H1 (cell line): ENCODE measurements at regions not wholly inside any gene's neighbourhood (a gene's known extent, or its start where the extent isn't known, plus 50 kb on each side); places are given as distances from the start of the nearest gene placed in this dataset.

ENCODE experiments used
- CTCF ChIA-PET: fragments of 300-600 bp; sonication (Branson Sonifier 250); formaldehyde crosslinking; loops from one replicate; lab custom pipeline; 2021; ENCODE audit not compliant: partially characterized antibody; lab: Charles Lee
- POLR2A ChIA-PET: fragments of 300-600 bp; sonication (Branson Sonifier 250); formaldehyde crosslinking; loops from one replicate; lab custom pipeline; 2021; ENCODE audit warnings: inconsistent platforms; ENCODE audit not compliant: partially characterized antibody; lab: Charles Lee
- DNase-seq, 2 experiments: peaks; one replicate each; pipeline versions ENCODE4 v3.0.0 to v3.0.0-alpha.2; 2010 to 2022; ENCODE audit warnings: low spot score in 2 of 2, low read depth in 1 of 2, mixed read lengths in 1 of 2
- FAIRE-seq: peaks from 2 replicates; lab custom pipeline; 2011; peaks lifted over from hg19 to GRCh38; lab: Jason Lieb, UNC
- H2AFZ ChIP-seq: 2 replicates; pipeline ENCODE4 v1.8.1; 2012; ENCODE audit warnings: low read length, inconsistent platforms
- H2AK5ac ChIP-seq: 2 replicates; pipeline ENCODE4 v1.6.1; 2013; ENCODE audit warnings: low read depth, low read length
- H2BK120ac ChIP-seq: replicated peaks from 2 replicates; pipeline ENCODE3; 2013; ENCODE audit warnings: low read depth, low read length, inconsistent platforms
- H2BK12ac ChIP-seq: 2 replicates; pipeline ENCODE4 v1.6.1; 2013; ENCODE audit warnings: low read depth, low read length
- H2BK15ac ChIP-seq: 2 replicates; pipeline ENCODE4 v1.6.1; 2013; ENCODE audit warnings: low read length
- H2BK20ac ChIP-seq: 2 replicates; pipeline ENCODE4 v1.6.1; 2013; ENCODE audit warnings: low read length
- H2BK5ac ChIP-seq: 2 replicates; pipeline ENCODE4 v1.6.1; 2013; ENCODE audit warnings: low read depth, low read length
- H3K14ac ChIP-seq: 2 replicates; pipeline ENCODE4 v1.6.1; 2013; ENCODE audit warnings: inconsistent platforms; ENCODE audit not compliant: insufficient read length
- H3K18ac ChIP-seq: 2 replicates; pipeline ENCODE4 v1.6.1; 2013; ENCODE audit warnings: low read length; ENCODE audit errors: extremely low read depth
- H3K23ac ChIP-seq: 2 replicates; pipeline ENCODE4 v1.6.1; 2013; ENCODE audit warnings: inconsistent platforms; ENCODE audit not compliant: insufficient read length
- H3K23me2 ChIP-seq: 2 replicates; pipeline ENCODE4 v1.6.1; 2013; ENCODE audit warnings: low read depth, low read length
- H3K27ac ChIP-seq: 2 replicates; pipeline ENCODE4 v1.6.1; 2011; ENCODE audit warnings: low read depth, low read length, inconsistent platforms
- H3K27me3 ChIP-seq, 4 experiments: replicated peaks in 1 of 4; 1 replicate in 1 of 4; 2 replicates in 3 of 4; pipeline versions ENCODE4 v1.6.1 to v1.8.1; 2011 to 2013; ENCODE audit warnings: low read length in 3 of 4, mild to moderate bottlenecking in 3 of 4, inconsistent platforms in 2 of 4, mixed read lengths in 2 of 4, moderate library complexity in 1 of 4; ENCODE audit not compliant: control insufficient read depth in 3 of 4, insufficient read depth in 3 of 4; ENCODE audit errors: extremely low read depth in 1 of 4
- H3K36me3 ChIP-seq, 4 experiments: 2 replicates each; pipeline versions ENCODE4 v1.6.1 to v1.8.1; 2011 to 2013; ENCODE audit warnings: mild to moderate bottlenecking in 4 of 4, low read length in 3 of 4, moderate library complexity in 2 of 4, control low read depth in 1 of 4, inconsistent platforms in 1 of 4; ENCODE audit not compliant: insufficient read depth in 4 of 4, control insufficient read depth in 2 of 4
- H3K4ac ChIP-seq: replicated peaks from 2 replicates; pipeline ENCODE3; 2013; ENCODE audit warnings: low read length, low read depth, mixed read lengths, inconsistent platforms; ENCODE audit not compliant: insufficient read length
- H3K4me1 ChIP-seq, 4 experiments: replicated peaks in 1 of 4; 1 replicate in 1 of 4; 2 replicates in 3 of 4; pipeline versions ENCODE4 v1.6.1 to v1.8.1; 2011 to 2013; ENCODE audit warnings: low read length in 3 of 4, inconsistent platforms in 2 of 4, mixed read lengths in 1 of 4; ENCODE audit not compliant: insufficient read depth in 4 of 4, control insufficient read depth in 3 of 4
- H3K4me2 ChIP-seq, 2 experiments: 2 replicates each; pipeline versions ENCODE4 v1.6.1 to v1.8.1; 2011 to 2013; ENCODE audit warnings: low read depth in 2 of 2, low read length in 2 of 2, control low read depth in 1 of 2, inconsistent platforms in 1 of 2, mild to moderate bottlenecking in 1 of 2; ENCODE audit not compliant: insufficient read depth in 1 of 2
- H3K4me3 ChIP-seq, 4 experiments: fragments of 200-600, 300-600 bp in 1 of 4; sonication (generic), shearing (Covaris generic), sonication (Bioruptor Twin) in 1 of 4; 2 replicates each; pipeline versions ENCODE4 v1.5.1 to v1.8.1; 2011 to 2016; ENCODE audit warnings: low read length in 4 of 4, low read depth in 3 of 4, control low read depth in 2 of 4, inconsistent platforms in 2 of 4, mild to moderate bottlenecking in 2 of 4, mixed read lengths in 1 of 4, moderate library complexity in 1 of 4; ENCODE audit not compliant: insufficient read depth in 2 of 4; ENCODE audit errors: extremely low read depth in 1 of 4
- H3K56ac ChIP-seq: replicated peaks from 2 replicates; pipeline ENCODE3; 2013; ENCODE audit warnings: low read depth, mild to moderate bottlenecking, mixed read lengths, low read length, inconsistent platforms; ENCODE audit not compliant: insufficient read length
- H3K79me1 ChIP-seq: 2 replicates; pipeline ENCODE4 v1.6.1; 2013; ENCODE audit warnings: low read depth, low read length, control low read depth
- H3K79me2 ChIP-seq, 2 experiments: 2 replicates each; pipeline versions ENCODE4 v1.6.1 to v1.8.1; 2012 to 2013; ENCODE audit warnings: low read length in 2 of 2, mild to moderate bottlenecking in 2 of 2, inconsistent platforms in 1 of 2; ENCODE audit not compliant: insufficient read depth in 2 of 2, control insufficient read depth in 1 of 2
- H3K9ac ChIP-seq, 4 experiments: replicated peaks in 1 of 4; 1 replicate in 1 of 4; 2 replicates in 3 of 4; pipeline versions ENCODE4 v1.6.1 to v1.8.1; 2011 to 2013; ENCODE audit warnings: low read depth in 3 of 4, low read length in 3 of 4, control low read depth in 2 of 4, mild to moderate bottlenecking in 2 of 4, moderate library complexity in 2 of 4, inconsistent platforms in 1 of 4; ENCODE audit errors: extremely low read depth in 1 of 4
- H3K9me3 ChIP-seq, 2 experiments: 2 replicates each; pipeline versions ENCODE4 v1.6.1 to v1.8.1; 2012 to 2013; ENCODE audit warnings: mild to moderate bottlenecking in 2 of 2, moderate library complexity in 2 of 2, control low read depth in 1 of 2, inconsistent platforms in 1 of 2, low read depth in 1 of 2, low read length in 1 of 2, mixed read lengths in 1 of 2; ENCODE audit not compliant: insufficient read depth in 2 of 2
- H4K20me1 ChIP-seq, 2 experiments: replicated peaks in 1 of 2; 2 replicates each; pipeline versions ENCODE3 to v1.8.1; 2011 to 2013; ENCODE audit warnings: inconsistent platforms in 2 of 2, low read length in 2 of 2, mild to moderate bottlenecking in 1 of 2; ENCODE audit not compliant: insufficient read depth in 2 of 2, control insufficient read depth in 1 of 2
- H4K5ac ChIP-seq: 2 replicates; pipeline ENCODE4 v1.6.1; 2013; ENCODE audit warnings: low read length, low read depth, mixed read lengths, inconsistent platforms; ENCODE audit not compliant: insufficient read length
- H4K8ac ChIP-seq: 2 replicates; pipeline ENCODE4 v1.8.0; 2013; ENCODE audit warnings: mild to moderate bottlenecking, moderate library complexity, low read length, inconsistent platforms; ENCODE audit not compliant: insufficient read depth; ENCODE audit errors: extremely low read depth
- H4K91ac ChIP-seq: replicated peaks from 2 replicates; pipeline ENCODE3; 2013; ENCODE audit warnings: low read length, mixed read lengths, inconsistent platforms; ENCODE audit not compliant: insufficient read length
- CBX8 ChIP-seq: fragments of 300-800, 300-1000 bp; sonication (generic); IDR thresholded peaks from 2 replicates; pipeline ENCODE4 v1.7.1; 2016; ENCODE audit warnings: low read depth, low read length, borderline replicate concordance
- GABPA ChIP-seq: IDR thresholded peaks from 2 replicates; pipeline ENCODE4 v1.6.1; 2011; ENCODE audit warnings: mild to moderate bottlenecking, low read length, moderate library complexity, borderline replicate concordance; ENCODE audit not compliant: insufficient read depth
- POLR2AphosphoS5 ChIP-seq: IDR thresholded peaks from 2 replicates; pipeline ENCODE4 v1.6.1; 2011; ENCODE audit warnings: low read depth, low read length
- TAF1 ChIP-seq: IDR thresholded peaks from 2 replicates; pipeline ENCODE4 v1.6.1; 2011; ENCODE audit warnings: mild to moderate bottlenecking, low read depth, low read length
- WGBS, 2 experiments: shearing (Covaris generic) in 1 of 2; methylation state at CpG; one replicate each; pipeline versions ENCODE4 v1.1.6 to v1.1.7; 2013 to 2015; ENCODE audit warnings: low lambda C conversion rate in 2 of 2, mixed read lengths in 2 of 2, inconsistent platforms in 1 of 2, low coverage in 1 of 2, missing lambda C conversion rate in 1 of 2; ENCODE audit not compliant: insufficient replicate concordance in 2 of 2, insufficient coverage in 1 of 2, insufficient read length in 1 of 2; ENCODE audit errors: extremely low coverage in 1 of 2, missing lambda C conversion rate in 1 of 2; 5-methylcytosine and 5-hydroxymethylcytosine counted together

GRCh38 chr2:90209806-90210205 lies 1518.3 kb downstream of the RPIA start:
- H2BK5ac ChIP-seq: no peak overlapping the region
- H2BK15ac ChIP-seq: no peak overlapping the region
- no peak for DNase-seq
- 87% methylated on average over 4 of the region's 4 CpGs; no CpG with 5 or more reads in 1 of the 2 experiments for WGBS, 2 experiments
- no peaks in the 10 kb centered on the region for H3K9me3 ChIP-seq
- H2AFZ ChIP-seq: no peak overlapping the region
- H3K23ac ChIP-seq: no peak overlapping the region
- no peak overlapping the region for H4K8ac ChIP-seq
- FAIRE-seq: no peak
- no peak overlapping the region for H2AK5ac ChIP-seq
- H3K9ac ChIP-seq: no peak overlapping the region
- H2BK12ac ChIP-seq: no peak overlapping the region
- H4K5ac ChIP-seq: no peak overlapping the region
- H3K36me3 ChIP-seq: no peaks in the 10 kb centered on the region
- H4K91ac ChIP-seq: no peak overlapping the region
- no peak overlapping the region for H3K27ac ChIP-seq
- ChIA-PET CTCF (no interaction called here), POLR2A (no interaction called here)
- H3K18ac ChIP-seq: no peak overlapping the region
- peaks cover 0 to 4% (median 3%) of the 10 kb centered on the region in 4 experiments; a peak in 3 of 7 replicates for H3K4me1 ChIP-seq
- no peaks in the 10 kb centered on the region for H3K79me2 ChIP-seq
- no peak overlapping the region for H2BK20ac ChIP-seq
- no peak overlapping the region for H3K4ac ChIP-seq
- no peak overlapping the region for H2BK120ac ChIP-seq
- H3K4me2 ChIP-seq: no peak overlapping the region
- H4K20me1 ChIP-seq: no peaks in the 10 kb centered on the region
- no peak overlapping the region for H3K56ac ChIP-seq
- no peaks in the 10 kb centered on the region for H3K23me2 ChIP-seq
- TF ChIP-seq TAF1: no peak
- TF ChIP-seq CBX8: no peak
- TF ChIP-seq GABPA: no peak
- no peak for TF ChIP-seq POLR2AphosphoS5
- no peak overlapping the region for H3K14ac ChIP-seq
- no peaks in the 10 kb centered on the region for H3K27me3 ChIP-seq
- no peaks in the 10 kb centered on the region for H3K79me1 ChIP-seq
- H3K4me3 ChIP-seq: no peak overlapping the region
